WTC11 (cell line): ENCODE measurements at regions not wholly inside any gene's neighbourhood (a gene's known extent, or its start where the extent isn't known, plus 50 kb on each side); places are given as distances from the start of the nearest gene placed in this dataset.

Experiments
- ATAC-seq: fragments of 200-7000 bp; cut with Tn5 transposase; 2 replicates; pipeline ENCODE4 v1.10.0; 2021; ENCODE audit warnings: mild to moderate bottlenecking, moderate library complexity
- CTCF ChIA-PET: fragments of 300-600 bp; sonication (Branson Sonifier 250); formaldehyde crosslinking; loops from one replicate; lab custom pipeline; 2021; ENCODE audit warnings: antibody characterized with exemption; lab: Charles Lee
- POLR2A ChIA-PET: fragments of 350-600 bp; sonication (Branson Sonifier 250); formaldehyde crosslinking; loops from one replicate; lab custom pipeline; 2021; ENCODE audit warnings: antibody characterized with exemption; lab: Charles Lee
- DNase-seq: peaks from one replicate; pipeline ENCODE4 v3.0.0; 2021; ENCODE audit warnings: low spot score
- H3K27ac Mint-ChIP-seq: 2 replicates; pipeline ENCODE4 v1.8.0; 2021; ENCODE audit warnings: mixed read lengths
- H3K27me3 Mint-ChIP-seq: 2 replicates; pipeline ENCODE4 v1.8.0; 2021; ENCODE audit warnings: low read depth, mild to moderate bottlenecking, moderate library complexity, mixed read lengths
- H3K36me3 Mint-ChIP-seq: 2 replicates; pipeline ENCODE4 v1.8.0; 2021; ENCODE audit warnings: mixed read lengths
- H3K4me1 Mint-ChIP-seq: 2 replicates; pipeline ENCODE4 v1.8.0; 2022; ENCODE audit warnings: mixed read lengths
- H3K4me3 Mint-ChIP-seq: 2 replicates; pipeline ENCODE4 v1.8.0; 2021; ENCODE audit warnings: mild to moderate bottlenecking, moderate library complexity, mixed read lengths
- H3K9me3 Mint-ChIP-seq: 2 replicates; pipeline ENCODE4 v1.8.0; 2021; ENCODE audit warnings: mixed read lengths
- CREM ChIP-seq: sonication (generic); formaldehyde crosslinking; IDR thresholded peaks from 2 replicates; pipeline ENCODE4 v1.8.1; 2022; ENCODE audit warnings: mild to moderate bottlenecking, missing genetic modification reagents, moderate library complexity
- EMX1 ChIP-seq: fragments of 250-450 bp; sonication (Bioruptor Pico); IDR thresholded peaks from 2 replicates; pipeline ENCODE4 v1.8.0; 2021; ENCODE audit warnings: mild to moderate bottlenecking
- JAZF1 ChIP-seq: fragments of 250-450 bp; sonication (Bioruptor Pico); IDR thresholded peaks from 2 replicates; pipeline ENCODE4 v1.9.0; 2021; ENCODE audit warnings: moderate library complexity, mild to moderate bottlenecking, inconsistent platforms
- NR1H2 ChIP-seq: sonication (generic); formaldehyde crosslinking; IDR thresholded peaks from 2 replicates; pipeline ENCODE4 v1.9.0; 2021; ENCODE audit warnings: mild to moderate bottlenecking, moderate library complexity, missing genetic modification reagents
- NR3C1 ChIP-seq: sonication (generic); formaldehyde crosslinking; conservative IDR thresholded peaks from 2 replicates; pipeline ENCODE4 v1.8.1; 2023; ENCODE audit warnings: low read depth, mild to moderate bottlenecking, missing genetic modification reagents
- RELA ChIP-seq: sonication (generic); formaldehyde crosslinking; IDR thresholded peaks from 2 replicates; pipeline ENCODE4 v1.8.1; 2022; ENCODE audit warnings: missing genetic modification reagents, mild to moderate bottlenecking, borderline replicate concordance
- SMAD3 ChIP-seq: sonication (generic); formaldehyde crosslinking; IDR thresholded peaks from 2 replicates; pipeline ENCODE4 v1.8.0; 2022; ENCODE audit warnings: missing genetic modification reagents, mild to moderate bottlenecking, borderline replicate concordance
- SMAD4 ChIP-seq: sonication (generic); formaldehyde crosslinking; IDR thresholded peaks from 2 replicates; pipeline ENCODE4 v1.8.0; 2022; ENCODE audit warnings: mild to moderate bottlenecking, missing genetic modification reagents
- ZNF263 ChIP-seq: sonication (generic); formaldehyde crosslinking; IDR thresholded peaks from 2 replicates; pipeline ENCODE4 v1.8.1; 2022; ENCODE audit warnings: low read depth, mild to moderate bottlenecking, moderate library complexity, missing genetic modification reagents
- TF ChIP-seq, protein P1 (sequence below): sonication (generic); formaldehyde crosslinking; IDR thresholded peaks from 2 replicates; pipeline ENCODE4 v1.8.1; 2022; ENCODE audit warnings: missing genetic modification reagents, borderline replicate concordance
- TF ChIP-seq, protein P2 (sequence below): sonication (generic); formaldehyde crosslinking; IDR thresholded peaks from 2 replicates; pipeline ENCODE4 v1.8.0; 2023; ENCODE audit warnings: missing genetic modification reagents
- TF ChIP-seq, protein P3 (sequence below): sonication (generic); formaldehyde crosslinking; IDR thresholded peaks from 2 replicates; pipeline ENCODE4 v1.8.1; 2022; ENCODE audit warnings: mild to moderate bottlenecking, missing genetic modification reagents, moderate library complexity, borderline replicate concordance
- TF ChIP-seq, protein P4 (sequence below): sonication (generic); formaldehyde crosslinking; IDR thresholded peaks from 2 replicates; pipeline ENCODE4 v1.8.0; 2022; ENCODE audit warnings: mild to moderate bottlenecking, missing genetic modification reagents
- TF ChIP-seq, protein P5 (sequence below): sonication (generic); formaldehyde crosslinking; IDR thresholded peaks from 2 replicates; pipeline ENCODE4 v1.8.0; 2022; ENCODE audit warnings: mild to moderate bottlenecking, missing genetic modification reagents
- TF ChIP-seq, protein P6 (sequence below): sonication (generic); formaldehyde crosslinking; IDR thresholded peaks from 2 replicates; pipeline ENCODE4 v1.8.0; 2022; ENCODE audit warnings: missing genetic modification reagents
- TF ChIP-seq, protein P7 (sequence below): fragments of 200-600 bp; IDR thresholded peaks from 2 replicates; pipeline ENCODE4 v1.8.0; 2022; ENCODE audit warnings: antibody characterized with exemption

DNA sequence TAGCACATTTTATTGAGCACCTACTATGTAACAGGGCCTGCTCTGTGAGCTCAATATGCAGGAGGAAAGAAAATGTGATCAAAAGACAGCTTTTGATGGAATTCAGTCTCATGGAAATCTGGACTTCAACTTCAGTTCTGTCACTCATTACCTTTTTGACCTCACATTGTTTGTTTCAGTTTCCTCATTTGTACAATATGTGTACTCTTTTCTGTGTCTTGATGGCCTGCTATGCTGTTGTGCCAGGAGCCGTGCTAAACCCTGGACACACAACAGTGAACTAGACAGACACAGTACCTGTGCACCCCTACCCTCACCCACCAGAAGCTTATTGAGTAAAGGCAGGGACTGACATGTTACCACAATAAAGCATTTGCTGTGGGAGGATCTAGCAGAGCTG is 162.9 kb upstream of the FGGY start:
- CTCF ChIA-PET, result no interaction called here
- Mint-ChIP-seq H3K4me1 (peaks cover 30% of the 10 kb centered on the region), H3K9me3 (peaks cover 7% of the 10 kb centered on the region), H3K27me3 (no peaks in the 10 kb centered on the region), H3K36me3 (peaks cover 7% of the 10 kb centered on the region), H3K4me3 (no peak overlapping the region), H3K27ac (no peak overlapping the region)
- ATAC-seq (no peak), DNase-seq (no peak)
- TF ChIP-seq, protein P1, sequence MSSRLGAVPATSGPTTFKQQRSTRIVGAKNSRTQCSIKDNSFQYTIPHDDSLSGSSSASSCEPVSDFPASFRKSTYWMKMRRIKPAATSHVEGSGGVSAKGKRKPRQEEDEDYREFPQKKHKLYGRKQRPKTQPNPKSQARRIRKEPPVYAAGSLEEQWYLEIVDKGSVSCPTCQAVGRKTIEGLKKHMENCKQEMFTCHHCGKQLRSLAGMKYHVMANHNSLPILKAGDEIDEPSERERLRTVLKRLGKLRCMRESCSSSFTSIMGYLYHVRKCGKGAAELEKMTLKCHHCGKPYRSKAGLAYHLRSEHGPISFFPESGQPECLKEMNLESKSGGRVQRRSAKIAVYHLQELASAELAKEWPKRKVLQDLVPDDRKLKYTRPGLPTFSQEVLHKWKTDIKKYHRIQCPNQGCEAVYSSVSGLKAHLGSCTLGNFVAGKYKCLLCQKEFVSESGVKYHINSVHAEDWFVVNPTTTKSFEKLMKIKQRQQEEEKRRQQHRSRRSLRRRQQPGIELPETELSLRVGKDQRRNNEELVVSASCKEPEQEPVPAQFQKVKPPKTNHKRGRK (CRISPR knock-in tag), result no peak
- TF ChIP-seq CREM (CRISPR knock-in tag), result no peak
- TF ChIP-seq, protein P2, sequence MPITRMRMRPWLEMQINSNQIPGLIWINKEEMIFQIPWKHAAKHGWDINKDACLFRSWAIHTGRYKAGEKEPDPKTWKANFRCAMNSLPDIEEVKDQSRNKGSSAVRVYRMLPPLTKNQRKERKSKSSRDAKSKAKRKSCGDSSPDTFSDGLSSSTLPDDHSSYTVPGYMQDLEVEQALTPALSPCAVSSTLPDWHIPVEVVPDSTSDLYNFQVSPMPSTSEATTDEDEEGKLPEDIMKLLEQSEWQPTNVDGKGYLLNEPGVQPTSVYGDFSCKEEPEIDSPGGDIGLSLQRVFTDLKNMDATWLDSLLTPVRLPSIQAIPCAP (CRISPR knock-in tag), result no peak
- no peak for TF ChIP-seq RELA (CRISPR knock-in tag)
- TF ChIP-seq NR1H2 (CRISPR knock-in tag), result no peak
- TF ChIP-seq, protein P3, sequence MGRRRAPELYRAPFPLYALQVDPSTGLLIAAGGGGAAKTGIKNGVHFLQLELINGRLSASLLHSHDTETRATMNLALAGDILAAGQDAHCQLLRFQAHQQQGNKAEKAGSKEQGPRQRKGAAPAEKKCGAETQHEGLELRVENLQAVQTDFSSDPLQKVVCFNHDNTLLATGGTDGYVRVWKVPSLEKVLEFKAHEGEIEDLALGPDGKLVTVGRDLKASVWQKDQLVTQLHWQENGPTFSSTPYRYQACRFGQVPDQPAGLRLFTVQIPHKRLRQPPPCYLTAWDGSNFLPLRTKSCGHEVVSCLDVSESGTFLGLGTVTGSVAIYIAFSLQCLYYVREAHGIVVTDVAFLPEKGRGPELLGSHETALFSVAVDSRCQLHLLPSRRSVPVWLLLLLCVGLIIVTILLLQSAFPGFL (CRISPR knock-in tag), result no peak
- no peak for TF ChIP-seq JAZF1
- TF ChIP-seq, protein P4, sequence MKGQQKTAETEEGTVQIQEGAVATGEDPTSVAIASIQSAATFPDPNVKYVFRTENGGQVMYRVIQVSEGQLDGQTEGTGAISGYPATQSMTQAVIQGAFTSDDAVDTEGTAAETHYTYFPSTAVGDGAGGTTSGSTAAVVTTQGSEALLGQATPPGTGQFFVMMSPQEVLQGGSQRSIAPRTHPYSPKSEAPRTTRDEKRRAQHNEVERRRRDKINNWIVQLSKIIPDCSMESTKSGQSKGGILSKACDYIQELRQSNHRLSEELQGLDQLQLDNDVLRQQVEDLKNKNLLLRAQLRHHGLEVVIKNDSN (CRISPR knock-in tag), result no peak
- no peak for TF ChIP-seq SMAD3
- TF ChIP-seq, protein P5, sequence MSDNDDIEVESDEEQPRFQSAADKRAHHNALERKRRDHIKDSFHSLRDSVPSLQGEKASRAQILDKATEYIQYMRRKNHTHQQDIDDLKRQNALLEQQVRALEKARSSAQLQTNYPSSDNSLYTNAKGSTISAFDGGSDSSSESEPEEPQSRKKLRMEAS (CRISPR knock-in tag), result no peak
- TF ChIP-seq EMX1, result no peak
- POLR2A ChIA-PET, result no interaction called here

DNA sequence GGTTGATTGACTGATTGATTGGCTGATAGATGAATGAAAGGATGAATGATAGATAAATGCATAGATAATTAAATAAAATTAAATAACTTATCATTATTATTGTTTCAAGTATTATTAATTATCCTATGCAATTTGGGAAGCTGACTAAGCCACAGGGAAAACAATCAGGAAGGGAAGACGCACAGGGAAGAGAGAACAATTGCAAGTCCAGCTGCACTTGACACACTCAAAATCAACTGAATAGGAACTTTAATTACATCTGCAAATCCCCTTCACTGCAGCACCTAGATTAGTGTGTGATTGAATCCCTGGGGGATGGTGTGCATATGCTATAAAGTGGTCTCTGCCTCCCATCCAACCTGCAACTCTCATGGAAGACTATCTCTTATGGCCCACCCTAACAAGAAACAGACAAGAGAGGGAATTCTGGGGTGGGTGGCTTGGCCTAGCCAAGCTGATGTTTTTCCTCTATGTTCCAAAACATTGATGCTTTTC is 161.1 kb upstream of the FGGY start:
- ChIA-PET CTCF (no interaction called here), POLR2A (no interaction called here)
- TF ChIP-seq SMAD4 (CRISPR knock-in tag) (no peak), NR3C1 (CRISPR knock-in tag) (no peak)
- TF ChIP-seq, protein P1 (CRISPR knock-in tag), result no peak
- Mint-ChIP-seq H3K27me3 (no peaks in the 10 kb centered on the region), H3K9me3 (no peaks in the 10 kb centered on the region; the same call in 1 of the 2 replicates), H3K36me3 (no peaks in the 10 kb centered on the region), H3K4me3 (no peak overlapping the region), H3K4me1 (peaks cover 34% of the 10 kb centered on the region), H3K27ac (no peak overlapping the region)
- DNase-seq (no peak), ATAC-seq (no peak)

DNA sequence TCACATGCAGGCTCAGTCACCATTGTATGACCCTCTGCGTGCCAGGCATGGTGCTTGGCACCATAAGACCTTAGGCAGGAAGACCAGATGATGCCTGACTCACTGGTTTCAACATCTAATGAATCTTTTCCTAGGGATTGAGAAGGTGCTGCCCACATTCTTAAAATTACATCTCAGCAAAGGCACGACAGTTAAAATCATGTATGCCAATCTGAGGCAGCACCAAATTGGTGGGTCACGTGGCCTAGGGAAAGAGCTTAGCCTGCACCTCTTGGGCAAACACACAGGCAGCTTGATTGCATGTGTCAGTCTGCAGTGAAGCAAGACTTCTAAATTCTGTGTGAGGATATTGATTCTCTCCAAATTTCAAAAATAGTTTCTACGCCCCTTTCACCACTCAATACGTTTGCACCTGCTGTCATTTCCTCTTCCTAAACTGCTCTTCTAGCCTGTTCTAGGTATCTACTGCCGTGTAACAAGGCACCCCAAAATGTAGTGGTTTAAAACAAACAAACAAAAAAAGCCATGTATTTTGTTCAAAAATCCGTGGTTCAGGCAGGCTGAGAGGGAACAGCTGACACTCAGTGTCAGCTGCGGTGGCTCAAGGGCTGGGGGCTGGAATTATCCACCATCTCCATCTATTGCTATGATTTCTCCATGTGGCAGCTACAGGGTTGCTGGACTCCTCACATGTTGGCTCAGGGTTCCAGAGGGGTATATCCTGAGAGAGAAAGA is 160.2 kb upstream of the FGGY start:
- ATAC-seq (no peak), DNase-seq (no peak)
- ChIA-PET CTCF (no interaction called here), POLR2A (no interaction called here)
- Mint-ChIP-seq H3K4me3 (no peak overlapping the region), H3K27ac (no peak overlapping the region), H3K27me3 (no peaks in the 10 kb centered on the region), H3K9me3 (no peaks in the 10 kb centered on the region; the same call in 1 of the 2 replicates), H3K36me3 (no peaks in the 10 kb centered on the region), H3K4me1 (peaks cover 34% of the 10 kb centered on the region)
- TF ChIP-seq, protein P6, sequence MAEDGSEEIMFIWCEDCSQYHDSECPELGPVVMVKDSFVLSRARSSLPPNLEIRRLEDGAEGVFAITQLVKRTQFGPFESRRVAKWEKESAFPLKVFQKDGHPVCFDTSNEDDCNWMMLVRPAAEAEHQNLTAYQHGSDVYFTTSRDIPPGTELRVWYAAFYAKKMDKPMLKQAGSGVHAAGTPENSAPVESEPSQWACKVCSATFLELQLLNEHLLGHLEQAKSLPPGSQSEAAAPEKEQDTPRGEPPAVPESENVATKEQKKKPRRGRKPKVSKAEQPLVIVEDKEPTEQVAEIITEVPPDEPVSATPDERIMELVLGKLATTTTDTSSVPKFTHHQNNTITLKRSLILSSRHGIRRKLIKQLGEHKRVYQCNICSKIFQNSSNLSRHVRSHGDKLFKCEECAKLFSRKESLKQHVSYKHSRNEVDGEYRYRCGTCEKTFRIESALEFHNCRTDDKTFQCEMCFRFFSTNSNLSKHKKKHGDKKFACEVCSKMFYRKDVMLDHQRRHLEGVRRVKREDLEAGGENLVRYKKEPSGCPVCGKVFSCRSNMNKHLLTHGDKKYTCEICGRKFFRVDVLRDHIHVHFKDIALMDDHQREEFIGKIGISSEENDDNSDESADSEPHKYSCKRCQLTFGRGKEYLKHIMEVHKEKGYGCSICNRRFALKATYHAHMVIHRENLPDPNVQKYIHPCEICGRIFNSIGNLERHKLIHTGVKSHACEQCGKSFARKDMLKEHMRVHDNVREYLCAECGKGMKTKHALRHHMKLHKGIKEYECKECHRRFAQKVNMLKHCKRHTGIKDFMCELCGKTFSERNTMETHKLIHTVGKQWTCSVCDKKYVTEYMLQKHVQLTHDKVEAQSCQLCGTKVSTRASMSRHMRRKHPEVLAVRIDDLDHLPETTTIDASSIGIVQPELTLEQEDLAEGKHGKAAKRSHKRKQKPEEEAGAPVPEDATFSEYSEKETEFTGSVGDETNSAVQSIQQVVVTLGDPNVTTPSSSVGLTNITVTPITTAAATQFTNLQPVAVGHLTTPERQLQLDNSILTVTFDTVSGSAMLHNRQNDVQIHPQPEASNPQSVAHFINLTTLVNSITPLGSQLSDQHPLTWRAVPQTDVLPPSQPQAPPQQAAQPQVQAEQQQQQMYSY, result no peak
- TF ChIP-seq, protein P7, sequence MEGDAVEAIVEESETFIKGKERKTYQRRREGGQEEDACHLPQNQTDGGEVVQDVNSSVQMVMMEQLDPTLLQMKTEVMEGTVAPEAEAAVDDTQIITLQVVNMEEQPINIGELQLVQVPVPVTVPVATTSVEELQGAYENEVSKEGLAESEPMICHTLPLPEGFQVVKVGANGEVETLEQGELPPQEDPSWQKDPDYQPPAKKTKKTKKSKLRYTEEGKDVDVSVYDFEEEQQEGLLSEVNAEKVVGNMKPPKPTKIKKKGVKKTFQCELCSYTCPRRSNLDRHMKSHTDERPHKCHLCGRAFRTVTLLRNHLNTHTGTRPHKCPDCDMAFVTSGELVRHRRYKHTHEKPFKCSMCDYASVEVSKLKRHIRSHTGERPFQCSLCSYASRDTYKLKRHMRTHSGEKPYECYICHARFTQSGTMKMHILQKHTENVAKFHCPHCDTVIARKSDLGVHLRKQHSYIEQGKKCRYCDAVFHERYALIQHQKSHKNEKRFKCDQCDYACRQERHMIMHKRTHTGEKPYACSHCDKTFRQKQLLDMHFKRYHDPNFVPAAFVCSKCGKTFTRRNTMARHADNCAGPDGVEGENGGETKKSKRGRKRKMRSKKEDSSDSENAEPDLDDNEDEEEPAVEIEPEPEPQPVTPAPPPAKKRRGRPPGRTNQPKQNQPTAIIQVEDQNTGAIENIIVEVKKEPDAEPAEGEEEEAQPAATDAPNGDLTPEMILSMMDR, result no peak
- TF ChIP-seq ZNF263 (CRISPR knock-in tag) (no peak), NR3C1 (CRISPR knock-in tag) (no peak)
